GM12878 (cell line): ENCODE measurements at regions not wholly inside any gene's neighbourhood (a gene's known extent, or its start where the extent isn't known, plus 50 kb on each side); places are given as distances from the start of the nearest gene placed in this dataset.

Source experiments
- ATAC-seq: fragments of 200-7000 bp; cut with Tn5 transposase; 3 replicates; pipeline ENCODE4 v1.9.1; 2020; ENCODE audit warnings: mild to moderate bottlenecking, moderate library complexity
- BruUV-seq: library from RNA; stranded (reverse); fragments of 400-500 nt; replicated peaks from 2 replicates; lab custom pipeline; 2021; lab: Mats Ljungman, UMichigan
- CTCF ChIA-PET: fragments of 300-600 bp; sonication (Branson Sonifier 250); formaldehyde crosslinking; extraction: SDS; loops from one replicate; lab custom pipeline; 2021; ENCODE audit warnings: inconsistent platforms; lab: Yijun Ruan, JAX
- POLR2A ChIA-PET: fragments of 350-600 bp; formaldehyde crosslinking; extraction: SDS; loops from one replicate; lab custom pipeline; 2021; ENCODE audit warnings: inconsistent platforms; lab: Charles Lee
- RAD21 ChIA-PET: fragments of 300-600 bp; sonication (Branson Sonifier 250); formaldehyde crosslinking; loops from one replicate; lab custom pipeline; 2023; ENCODE audit warnings: antibody characterized with exemption; ENCODE audit not compliant: unreplicated experiment; lab: Charles Lee
- SMC1A ChIA-PET: fragments of 300-600 bp; sonication (Branson Sonifier 250); formaldehyde crosslinking; loops from one replicate; lab custom pipeline; 2023; ENCODE audit not compliant: unreplicated experiment, uncharacterized antibody; lab: Charles Lee
- DNase-seq: peaks from one replicate; pipeline ENCODE4 v3.0.0-alpha.2; 2011; ENCODE audit warnings: low read depth, low spot score
- FAIRE-seq: peaks from 3 replicates; lab custom pipeline; 2011; peaks lifted over from hg19 to GRCh38; lab: Jason Lieb, UNC
- H2AFZ ChIP-seq: 2 replicates; pipeline ENCODE4 v1.6.0; 2011; ENCODE audit warnings: low read depth, low read length, control low read depth; ENCODE audit not compliant: control insufficient read depth
- H3K27ac ChIP-seq: 2 replicates; pipeline ENCODE4 v1.5.1; 2011; ENCODE audit warnings: control low read depth; ENCODE audit not compliant: control insufficient read depth, insufficient read depth
- H3K27me3 ChIP-seq, 2 experiments: replicated peaks in 1 of 2; 2 replicates each; pipeline versions ENCODE4 v1.6.0 to v1.6.1; 2011; ENCODE audit warnings: low read length in 1 of 2; ENCODE audit not compliant: control insufficient read depth in 2 of 2, insufficient read depth in 2 of 2
- H3K36me3 ChIP-seq, 2 experiments: 2 replicates each; pipeline ENCODE4 v1.5.1; 2011; ENCODE audit warnings: low read length in 1 of 2; ENCODE audit not compliant: control insufficient read depth in 2 of 2, insufficient read depth in 2 of 2
- H3K4me1 ChIP-seq: 2 replicates; pipeline ENCODE4 v1.6.1; 2011; ENCODE audit warnings: mild to moderate bottlenecking, low read length, moderate library complexity, mixed read lengths; ENCODE audit not compliant: control insufficient read depth, insufficient read depth
- H3K4me2 ChIP-seq: 2 replicates; pipeline ENCODE4 v1.6.0; 2011; ENCODE audit warnings: control low read depth; ENCODE audit not compliant: control insufficient read depth, insufficient read depth
- H3K4me3 ChIP-seq: fragments of 200-600 bp; sonication (generic); 2 replicates; pipeline ENCODE4 v1.5.1; 2016
- H3K79me2 ChIP-seq: 2 replicates; pipeline ENCODE4 v1.6.0; 2011; ENCODE audit warnings: low read length; ENCODE audit not compliant: control insufficient read depth, insufficient read depth
- H3K9ac ChIP-seq: 2 replicates; pipeline ENCODE4 v1.8.0; 2011; ENCODE audit warnings: low read length, control low read depth, mixed read lengths; ENCODE audit not compliant: control insufficient read depth, insufficient read depth
- H3K9me3 ChIP-seq: replicated peaks from 3 replicates; pipeline ENCODE4 v1.5.1; 2011; ENCODE audit warnings: mild to moderate bottlenecking, low read length; ENCODE audit not compliant: control insufficient read depth, insufficient read depth
- H4K20me1 ChIP-seq: 2 replicates; pipeline ENCODE4 v1.6.0; 2011; ENCODE audit not compliant: control insufficient read depth, insufficient read depth
- ATF3 ChIP-seq: IDR thresholded peaks from 2 replicates; pipeline ENCODE4 v1.6.1; 2011; ENCODE audit warnings: low read depth, mild to moderate bottlenecking, low read length, moderate library complexity, borderline replicate concordance; ENCODE audit errors: extremely low read depth
- BMI1 ChIP-seq: fragments of 450-650 bp; IDR thresholded peaks from 2 replicates; pipeline ENCODE4 v1.6.1; 2016; ENCODE audit warnings: mild to moderate bottlenecking, moderate library complexity, borderline replicate concordance
- CBX3 ChIP-seq: fragments of 200-600 bp; sonication (generic); IDR thresholded peaks from 2 replicates; pipeline ENCODE4 v1.6.1; 2016; ENCODE audit warnings: low read depth, borderline replicate concordance
- CREB1 ChIP-seq: IDR thresholded peaks from 2 replicates; pipeline ENCODE4 v1.6.1; 2012; ENCODE audit warnings: low read depth, mild to moderate bottlenecking, inconsistent platforms
- E2F4 ChIP-seq: IDR thresholded peaks from 2 replicates; pipeline ENCODE4 v1.6.1; 2012; ENCODE audit warnings: low read depth, low read length, improper control_type of control experiment
- HCFC1 ChIP-seq: fragments of 150-350 bp; IDR thresholded peaks from 2 replicates; pipeline ENCODE4 v1.6.1; 2014; ENCODE audit warnings: low read length
- JUNB ChIP-seq: IDR thresholded peaks from 2 replicates; pipeline ENCODE4 v1.6.1; 2016; ENCODE audit warnings: antibody characterized with exemption, mild to moderate bottlenecking
- MYC ChIP-seq: IDR thresholded peaks from 2 replicates; pipeline ENCODE4 v1.6.1; 2011; ENCODE audit warnings: mild to moderate bottlenecking, low read length, moderate library complexity, inconsistent platforms; ENCODE audit not compliant: insufficient read depth, insufficient replicate concordance, insufficient read length, severe bottlenecking
- NR2F1 ChIP-seq: fragments of 450-650 bp; conservative IDR thresholded peaks from 2 replicates; pipeline ENCODE4 v1.6.1; 2017; ENCODE audit warnings: mild to moderate bottlenecking
- POU2F2 ChIP-seq: IDR thresholded peaks from 3 replicates; pipeline ENCODE4 v1.6.1; 2011; ENCODE audit warnings: low read depth, mild to moderate bottlenecking, low read length, borderline replicate concordance
- RCOR1 ChIP-seq: conservative IDR thresholded peaks from 2 replicates; pipeline ENCODE4 v1.6.1; 2012; ENCODE audit warnings: low read depth, low read length, improper control_type of control experiment
- RFX5 ChIP-seq: IDR thresholded peaks from 2 replicates; pipeline ENCODE4 v1.6.1; 2011; ENCODE audit warnings: low read depth, low read length, improper control_type of control experiment
- SMAD1 ChIP-seq: fragments of 450-650 bp; IDR thresholded peaks from 2 replicates; pipeline ENCODE4 v1.6.1; 2018; ENCODE audit warnings: mild to moderate bottlenecking, low read depth; ENCODE audit not compliant: partially characterized antibody
- SP1 ChIP-seq: IDR thresholded peaks from one replicate; pipeline ENCODE4 v1.6.1; 2011; ENCODE audit warnings: low read depth, low read length
- TARDBP ChIP-seq: IDR thresholded peaks from 2 replicates; pipeline ENCODE4 v1.6.1; 2016; ENCODE audit warnings: borderline replicate concordance
- USF1 ChIP-seq: IDR thresholded peaks from 2 replicates; pipeline ENCODE4 v1.6.1; 2011; ENCODE audit warnings: borderline replicate concordance, low read depth, mild to moderate bottlenecking, moderate library complexity, mixed read lengths, low read length; ENCODE audit not compliant: insufficient read depth; ENCODE audit errors: extremely low read length
- ZNF384 ChIP-seq: IDR thresholded peaks from 2 replicates; pipeline ENCODE4 v1.6.1; 2012; ENCODE audit warnings: low read depth, mild to moderate bottlenecking, low read length, improper control_type of control experiment, borderline replicate concordance
- WGBS: methylation state at CpG from one replicate; pipeline ENCODE4 v1.1.6; 2016; ENCODE audit warnings: low lambda C conversion rate; ENCODE audit not compliant: insufficient replicate concordance, insufficient coverage; ENCODE audit errors: missing lambda C conversion rate; 5-methylcytosine and 5-hydroxymethylcytosine counted together
- in situ Hi-C: fragments of 300-500 bp; cut with MboI; formaldehyde crosslinking; loops from 9 replicates; pipeline ENCODE4 v1.14.3; 2018; ENCODE audit warnings: mixed read lengths
- intact Hi-C: fragments of 100-400 bp; cut with micrococcal nuclease; formaldehyde crosslinking; loops from one replicate; pipeline ENCODE4 v1.14.2; 2022; ENCODE audit not compliant: unreplicated experiment

- intact Hi-C loops, result no loop called here
- FAIRE-seq, result no peak
Measured at GRCh38 chr1:38738207-38738606, 121.4 kb downstream of the RRAGC start.

More at GRCh38 chr1:38738207-38738606, 121.4 kb downstream of the RRAGC start:
- Histone ChIP-seq H2AFZ (no peak overlapping the region), H3K36me3 (no peaks in the 10 kb centered on the region), H3K4me3 (no peak overlapping the region), H3K27ac (no peak overlapping the region), H3K27me3 (peaks cover 0 to 2% of the 10 kb centered on the region in 2 experiments; a peak in 1 of 4 replicates), H3K79me2 (no peaks in the 10 kb centered on the region), H3K9me3 (no peaks in the 10 kb centered on the region), H4K20me1 (no peaks in the 10 kb centered on the region), H3K4me1 (no peaks in the 10 kb centered on the region), H3K9ac (no peak overlapping the region), H3K4me2 (no peak overlapping the region)
- BruUV-seq, result no TSS peak
- ChIA-PET CTCF (no interaction called here), POLR2A (interaction anchor here (0.5 kb wide), 1 partner anchor 118 kb away, joined by 3 read pairs; no protein-coding TSS in a partner anchor), SMC1A (no interaction called here), RAD21 (no interaction called here)
- DNase-seq, result no peak
- no peak for ATAC-seq
- in situ Hi-C loops, result no loop called here
- WGBS, result 16% methylated on average over 6 of the region's 6 CpGs
- TF ChIP-seq JUNB (no peak), NR2F1 (no peak), ZNF384 (no peak), POU2F2 (no peak), E2F4 (no peak), SMAD1 (no peak), HCFC1 (no peak), MYC (no peak), ATF3 (no peak), RCOR1 (no peak), TARDBP (no peak), CREB1 (no peak), RFX5 (no peak), USF1 (no peak), CBX3 (no peak), SP1 (no peak), BMI1 (no peak)
